ENCODE measurements at regions not wholly inside any gene's neighbourhood (a gene's known extent, or its start where the extent isn't known, plus 50 kb on each side); places are given as distances from the start of the nearest gene placed in this dataset.

DNA sequence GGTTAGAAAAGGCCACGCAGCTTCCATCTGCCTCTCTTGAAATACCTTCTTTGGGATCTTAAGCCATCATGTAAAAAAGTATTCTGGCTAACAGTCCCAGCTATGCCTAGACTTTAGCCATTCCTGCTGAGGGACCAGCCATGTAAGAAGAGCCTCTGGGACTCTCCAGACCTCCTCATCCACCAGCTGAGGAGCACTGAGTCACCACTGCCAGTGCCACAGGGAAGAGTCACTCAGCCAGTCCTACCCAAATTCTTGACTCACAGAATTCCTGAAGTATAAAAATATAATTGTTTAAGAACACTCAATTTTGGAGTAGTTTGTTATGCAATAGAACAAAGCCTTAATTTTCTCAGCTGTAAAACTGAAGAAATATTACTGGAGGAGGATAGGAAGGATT, 436.7 kb downstream of the ZEB2 start:
- no peak for DNase-seq (ENCODE audit: low read depth in 3 of 3)

DNA sequence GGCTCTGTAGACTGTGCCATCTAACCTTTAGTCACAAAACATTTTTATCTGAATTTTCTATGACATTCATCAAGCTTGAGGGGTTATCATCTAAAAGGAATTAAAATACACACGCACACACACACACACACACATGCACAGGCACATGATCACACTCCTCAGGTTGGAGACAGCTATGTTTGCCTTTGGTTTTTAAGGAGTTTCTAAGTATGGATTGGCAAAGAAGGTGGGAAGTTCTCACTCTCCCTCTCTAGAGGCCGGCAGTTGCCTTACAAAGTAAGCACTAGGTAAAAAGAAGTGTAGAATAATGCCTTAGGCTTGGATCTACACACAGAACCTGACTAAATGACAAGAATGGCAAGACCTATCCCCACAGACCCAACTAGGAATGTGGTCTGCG, 437.1 kb downstream of the ZEB2 start:
- no peak for DNase-seq (ENCODE audit: low read depth in 3 of 3)

DNA sequence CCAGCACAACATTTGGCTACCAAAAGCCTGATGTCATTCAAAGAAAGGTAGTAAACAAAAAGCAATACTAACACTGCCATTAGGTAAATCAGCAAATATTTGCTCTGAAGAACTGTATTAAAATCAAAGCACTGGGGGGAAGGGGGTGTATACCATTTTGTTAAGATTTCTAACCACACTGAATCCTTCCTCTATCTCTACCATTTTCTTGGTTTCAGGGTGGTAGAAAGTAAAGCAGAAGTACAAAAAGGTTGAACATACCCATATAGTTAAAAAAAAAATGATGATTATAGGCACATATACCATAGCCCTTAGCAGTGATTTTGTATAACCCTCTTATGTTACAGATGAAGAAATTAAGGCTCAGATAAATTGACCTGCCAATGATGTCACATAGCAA, 437.6 kb downstream of the ZEB2 start:
- DNase-seq (ENCODE audit: low read depth in 3 of 3) = no peak

DNA sequence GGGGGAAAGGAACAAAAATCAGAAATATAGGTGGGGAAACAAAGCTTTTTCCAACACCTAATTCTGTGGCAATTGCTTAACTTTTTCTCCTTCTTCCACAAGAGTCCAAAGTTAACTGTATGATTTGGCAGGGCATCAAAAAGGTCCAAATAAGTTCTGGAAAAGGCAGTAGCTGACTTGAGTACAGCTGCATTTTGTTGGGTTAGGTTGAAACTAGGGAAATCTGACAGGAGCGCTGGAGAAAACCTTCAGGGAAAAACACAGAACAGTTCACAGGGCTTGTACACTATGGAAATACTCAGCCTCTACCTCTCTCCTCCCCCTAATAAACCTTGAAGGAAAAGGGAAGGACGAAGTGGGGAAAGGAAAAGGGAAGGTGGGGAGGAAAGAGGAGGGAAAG, 438.6 kb downstream of the ZEB2 start:
- no peak for DNase-seq (ENCODE audit: low read depth in 3 of 3)

DNA sequence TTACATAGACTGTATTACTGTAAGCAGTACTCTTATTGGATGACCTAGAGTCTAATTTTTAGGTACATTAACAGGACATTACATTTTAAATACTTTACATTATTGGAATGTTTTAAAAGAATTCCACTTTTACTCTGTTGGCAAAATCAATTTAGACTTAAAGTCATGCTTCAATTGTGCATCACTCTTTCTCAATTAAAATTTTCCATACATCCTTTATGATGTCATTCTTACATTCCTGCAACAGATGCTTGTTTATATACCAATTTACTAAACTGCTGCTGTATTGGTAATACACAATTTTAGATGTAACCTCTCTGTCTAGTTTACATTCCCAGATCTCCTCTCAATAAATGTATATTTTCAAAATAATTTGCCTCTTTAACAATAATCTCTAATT, 440.1 kb downstream of the ZEB2 start:
- no peak for DNase-seq (ENCODE audit: low read depth in 3 of 3)

DNA sequence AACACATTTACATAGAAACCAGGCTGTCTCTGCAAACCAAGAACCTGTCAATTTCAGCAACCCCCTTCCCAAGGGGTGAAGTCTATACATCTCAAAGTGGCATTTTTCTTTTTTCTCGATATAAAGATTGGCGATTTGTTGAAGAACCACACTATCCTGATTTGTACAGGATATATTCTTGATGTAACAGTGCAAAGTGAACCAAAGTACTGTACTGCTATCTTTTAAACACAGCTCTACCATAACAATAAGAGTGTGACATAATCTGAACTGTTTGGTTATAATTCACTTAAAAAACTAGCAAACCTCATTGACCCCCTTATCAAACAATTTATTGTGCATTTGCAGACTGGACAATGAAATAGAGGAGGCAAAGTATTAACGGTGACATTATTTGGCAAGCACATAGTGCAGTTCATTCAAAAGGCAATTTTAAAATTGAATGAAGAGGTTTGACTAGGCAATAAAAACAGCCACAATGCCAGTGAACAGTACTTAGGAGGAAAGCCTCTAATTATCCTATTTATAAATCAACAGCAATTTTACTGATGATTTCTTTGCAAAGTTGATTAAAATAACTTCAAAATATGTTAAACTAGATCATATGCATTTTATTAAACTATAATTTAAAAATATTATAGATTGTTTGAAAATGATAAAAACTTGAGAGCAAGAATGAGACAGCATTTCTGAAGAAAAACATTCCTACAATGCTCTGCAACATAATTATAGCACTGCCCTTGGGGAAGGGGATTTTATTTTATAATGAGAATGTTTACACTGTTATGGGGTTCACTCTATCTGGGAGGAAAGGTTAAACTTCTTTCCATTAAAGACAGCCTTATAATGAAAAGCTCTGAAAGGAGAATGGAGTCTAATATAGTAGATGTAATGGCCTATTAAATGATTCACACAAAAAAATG, 440.9 kb downstream of the ZEB2 start:
- no peak for DNase-seq (ENCODE audit: low read depth in 3 of 3)

DNA sequence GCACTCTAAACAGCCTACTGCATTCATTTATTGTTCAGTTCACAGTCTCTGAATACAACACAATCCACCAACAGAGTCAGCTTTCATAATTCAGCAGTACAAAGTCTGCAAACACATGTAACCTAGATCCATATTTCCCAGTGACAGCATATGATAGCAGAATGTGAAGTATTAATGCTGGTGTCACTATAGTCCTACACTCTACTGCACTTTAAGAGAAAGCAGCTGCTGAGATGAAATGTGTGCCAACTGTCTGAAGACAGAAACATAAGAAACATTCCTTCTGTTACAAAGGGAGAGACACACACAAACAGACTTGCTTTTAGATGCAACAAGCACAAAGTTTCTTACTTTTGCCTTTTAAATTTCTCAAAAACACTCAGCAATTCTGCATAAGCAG, 441.8 kb downstream of the ZEB2 start:
- DNase-seq (ENCODE audit: low read depth in 3 of 3) = no peak

DNA sequence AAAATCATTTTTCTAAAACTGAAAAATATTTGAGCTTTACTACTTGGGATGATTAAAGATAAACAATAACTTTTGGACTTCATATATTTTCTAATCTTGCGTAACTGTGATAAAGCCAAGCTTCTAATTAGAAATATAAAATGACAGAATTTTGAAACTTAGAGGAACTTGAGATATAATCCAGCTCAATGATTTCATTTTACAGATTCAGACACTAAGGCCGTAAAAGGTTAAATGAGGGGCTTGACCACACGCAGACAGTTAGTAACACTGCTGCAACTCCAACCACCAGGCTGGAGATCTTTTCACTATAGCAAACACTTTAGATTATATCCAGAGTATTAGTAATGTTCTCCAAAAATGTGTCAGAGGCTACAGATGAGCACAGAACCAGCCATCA, 445.5 kb downstream of the ZEB2 start:
- DNase-seq (ENCODE audit: low read depth in 3 of 3) = no peak

DNA sequence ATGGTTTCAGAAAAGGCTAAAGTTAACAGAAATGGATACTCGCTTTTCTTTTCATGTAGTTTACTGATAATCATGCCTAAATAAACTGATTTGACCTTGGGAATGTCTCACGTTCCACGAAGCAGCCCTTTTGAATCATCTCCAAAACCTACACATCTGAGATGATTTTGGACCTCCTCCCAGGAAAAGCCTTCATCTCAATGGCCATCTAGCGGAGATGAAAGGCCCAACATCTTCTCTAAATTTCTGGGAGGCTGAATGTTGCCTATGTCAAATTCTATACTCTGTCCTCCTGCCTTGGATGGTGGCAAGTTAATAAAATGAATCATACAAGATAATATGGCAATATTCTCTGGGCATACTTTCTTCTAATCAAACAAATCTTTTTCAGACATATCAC, 448.5 kb downstream of the ZEB2 start:
- no peak for DNase-seq (ENCODE audit: low read depth in 3 of 3)

DNA sequence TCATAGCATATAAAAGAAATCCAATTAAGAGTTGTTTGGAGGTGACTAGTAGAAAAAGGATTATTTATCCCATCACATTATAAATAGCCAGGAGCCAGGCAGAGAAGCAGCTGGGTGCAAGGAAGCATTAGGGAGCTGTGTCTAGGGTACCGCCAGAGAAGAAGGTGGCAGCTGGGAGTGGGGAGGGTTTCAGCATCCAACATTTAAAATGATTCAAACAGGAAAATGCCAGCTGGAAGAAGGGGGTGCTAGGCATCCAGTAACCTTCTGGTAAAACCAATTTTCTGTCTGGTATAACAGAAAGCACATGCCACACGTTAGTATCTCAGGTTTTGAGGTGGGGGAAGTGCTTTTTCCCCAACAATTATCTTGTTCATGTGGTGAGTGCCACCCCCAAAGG, 452.4 kb downstream of the ZEB2 start:
- no peak for DNase-seq (ENCODE audit: low read depth in 3 of 3)

DNA sequence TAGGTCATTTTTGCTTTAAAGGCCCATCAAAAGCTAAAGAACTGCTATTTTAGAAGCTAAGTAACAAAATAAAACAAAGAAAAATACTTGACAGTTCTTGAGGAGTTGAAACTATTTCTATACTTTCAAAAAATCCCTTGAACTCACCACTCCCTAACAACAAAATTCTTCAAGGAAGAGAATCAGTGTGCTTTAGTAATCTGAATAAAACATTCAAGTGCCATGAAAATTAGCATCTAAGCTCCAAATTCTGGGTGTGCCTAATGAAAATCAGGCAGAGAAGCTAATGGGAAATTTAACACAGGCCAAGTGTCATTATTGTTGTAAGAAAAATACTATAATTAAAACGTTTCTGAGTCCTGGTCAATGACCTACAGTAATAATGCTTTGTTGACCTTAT, 456.3 kb downstream of the ZEB2 start:
- no peak for DNase-seq (ENCODE audit: low read depth in 3 of 3)

DNA sequence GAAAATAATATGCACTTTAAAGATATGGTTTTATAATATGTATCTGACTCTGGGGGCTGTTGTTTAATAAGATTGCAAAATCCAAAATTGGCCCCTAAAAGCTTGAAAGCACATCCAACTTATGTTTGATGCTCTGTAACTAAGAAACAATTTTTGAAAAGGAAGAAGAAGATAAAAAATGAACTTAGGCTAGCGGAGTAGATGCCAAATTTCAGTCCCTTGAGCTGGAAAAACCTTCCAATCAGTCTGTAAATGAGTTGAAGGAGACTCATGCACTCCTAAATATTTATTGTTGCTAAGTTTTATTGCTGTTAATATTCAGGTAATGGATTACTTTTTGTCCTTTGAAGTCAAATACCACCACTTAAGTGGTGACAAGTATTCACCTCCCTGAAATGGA, 465.0 kb downstream of the ZEB2 start:
- DNase-seq (ENCODE audit: low read depth in 3 of 3) = no peak

DNA sequence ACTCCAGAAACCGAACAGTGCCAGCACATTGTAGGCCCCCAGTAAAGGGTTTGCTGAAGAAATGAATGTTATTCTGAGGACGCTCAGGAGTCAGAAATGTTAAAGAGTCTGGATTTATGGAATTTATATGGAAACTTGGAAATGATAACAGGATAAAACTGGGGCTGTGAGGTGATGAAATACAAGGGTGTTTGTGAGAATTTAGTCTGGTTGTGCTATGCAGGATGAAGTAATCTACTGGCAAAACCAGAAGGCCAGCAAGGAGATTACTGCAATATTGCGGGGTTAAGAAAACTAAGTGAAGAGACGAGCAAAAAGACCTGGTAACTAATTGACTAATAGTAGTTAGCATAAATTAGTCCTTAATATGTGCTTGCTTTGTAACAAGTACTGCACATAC, 467.8 kb downstream of the ZEB2 start:
- no peak for DNase-seq (ENCODE audit: low read depth in 3 of 3)

DNA sequence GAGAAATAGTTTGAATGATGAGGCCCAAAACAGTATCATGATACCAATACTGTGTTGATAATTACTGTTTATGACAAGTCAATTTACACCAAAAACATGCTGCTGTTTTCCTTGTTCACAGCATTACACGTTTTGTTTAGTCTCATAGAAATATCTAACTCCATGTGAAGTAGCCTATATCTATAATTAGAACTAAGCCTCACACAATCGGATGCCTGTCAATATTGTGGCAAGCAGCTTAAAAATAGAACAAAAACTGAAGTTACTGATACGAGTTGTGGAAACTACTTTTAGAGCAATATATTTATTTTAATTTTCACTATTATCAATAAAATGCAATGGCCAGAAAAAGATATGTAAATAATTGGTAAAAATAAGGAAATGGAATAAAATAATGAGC, 470.8 kb downstream of the ZEB2 start:
- DNase-seq (ENCODE audit: low read depth in 3 of 3) = no peak

DNA sequence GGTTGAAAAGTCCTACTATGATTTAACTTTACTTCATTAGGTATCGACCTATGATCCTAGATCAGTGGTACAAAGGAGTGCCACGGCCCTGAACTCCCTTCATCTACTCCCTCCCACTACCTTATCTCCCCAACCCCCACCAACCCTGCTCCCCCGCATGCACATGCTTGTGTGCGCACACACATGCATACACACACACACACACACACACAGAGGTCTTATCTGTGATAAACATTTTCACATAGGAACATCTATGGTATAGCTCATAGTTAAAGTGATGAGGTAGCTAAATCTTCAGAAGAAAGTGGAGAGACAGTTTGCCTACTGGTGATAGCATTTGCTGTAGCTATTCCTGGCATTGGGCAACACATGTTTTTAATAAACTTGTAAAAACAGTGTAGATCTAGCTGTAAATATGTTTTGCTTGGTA, 471.3 kb downstream of the ZEB2 start:
- DNase-seq (ENCODE audit: low read depth in 3 of 3) = no peak

DNA sequence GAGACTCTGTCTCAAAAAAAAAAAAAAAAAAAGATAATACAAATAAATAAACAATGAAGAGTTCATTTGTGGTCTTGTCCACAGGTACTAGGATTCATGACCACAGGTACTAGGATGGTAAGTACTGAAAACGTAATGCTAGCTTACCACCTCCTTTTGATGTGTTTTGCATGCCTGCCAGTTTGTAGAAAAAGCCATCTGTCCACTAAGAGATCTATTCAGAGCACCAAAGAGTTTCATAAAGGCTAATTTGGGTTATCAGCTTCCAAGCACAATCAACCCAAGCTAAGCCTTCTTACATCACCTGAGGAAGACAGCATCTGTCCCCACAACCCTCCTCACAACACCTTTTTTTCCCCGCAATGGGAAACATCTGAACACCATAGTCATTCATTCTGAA, 477.2 kb downstream of the ZEB2 start:
- no peak for DNase-seq (ENCODE audit: low read depth in 3 of 3)

DNA sequence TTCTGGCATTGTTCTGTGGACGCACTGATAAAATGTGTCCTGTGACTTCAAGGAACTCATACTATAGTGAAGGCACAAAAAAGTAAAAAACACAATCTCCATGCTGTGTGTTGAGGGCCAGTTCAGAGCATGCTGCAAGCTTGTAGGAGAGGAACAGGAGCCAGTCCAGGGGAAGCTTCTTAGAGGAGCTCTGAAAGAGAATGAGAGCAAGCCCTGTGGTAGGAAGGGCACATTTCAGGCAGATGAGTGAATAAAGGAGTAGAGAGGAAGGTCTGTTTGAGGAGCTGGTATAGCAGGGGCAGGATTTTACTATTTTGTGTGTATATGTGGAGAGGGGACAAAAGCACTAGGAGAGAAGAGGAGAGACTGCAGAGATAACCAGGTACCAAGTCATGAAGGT, 478.3 kb downstream of the ZEB2 start:
- no peak for DNase-seq (ENCODE audit: low read depth in 3 of 3)

DNA sequence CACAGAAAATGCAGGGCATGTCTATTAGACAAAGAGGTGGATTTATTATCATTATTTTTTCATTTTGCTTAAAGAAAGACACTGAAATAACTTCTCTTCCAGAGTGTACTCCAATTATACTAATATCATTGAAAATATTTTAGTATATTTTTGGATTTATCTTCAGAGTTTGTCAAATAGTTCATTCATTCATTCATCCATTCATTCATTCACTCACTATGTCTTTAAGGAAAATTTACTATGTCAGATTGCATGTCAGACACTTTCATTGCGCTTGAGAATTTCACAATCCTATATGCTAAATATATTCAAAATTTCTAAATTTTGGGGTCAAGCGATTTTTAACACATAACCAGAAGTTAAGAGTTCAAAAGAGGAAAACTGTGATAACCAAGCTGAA, 479.1 kb downstream of the ZEB2 start:
- no peak for DNase-seq (ENCODE audit: low read depth in 3 of 3)

DNA sequence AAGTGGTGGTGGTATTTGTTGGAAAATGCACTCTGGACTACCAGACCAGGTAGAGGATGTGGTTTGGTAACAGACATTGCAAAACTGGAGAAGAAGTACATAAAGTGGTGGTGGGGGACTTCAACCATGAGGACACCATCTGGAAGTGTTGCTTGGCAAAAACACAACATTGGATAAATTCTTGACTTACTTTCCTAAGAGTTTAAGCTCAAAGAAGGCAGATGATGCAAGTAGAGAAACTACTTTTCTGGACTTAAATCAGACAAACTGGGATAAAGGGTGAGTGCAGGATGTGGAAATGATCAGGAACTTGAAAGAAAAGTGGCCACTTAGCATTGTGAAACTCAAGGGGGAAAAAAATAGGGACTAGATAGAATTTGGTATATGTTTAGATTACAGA, 487.4 kb downstream of the ZEB2 start:
- DNase-seq (ENCODE audit: low read depth in 3 of 3) = no peak

DNA sequence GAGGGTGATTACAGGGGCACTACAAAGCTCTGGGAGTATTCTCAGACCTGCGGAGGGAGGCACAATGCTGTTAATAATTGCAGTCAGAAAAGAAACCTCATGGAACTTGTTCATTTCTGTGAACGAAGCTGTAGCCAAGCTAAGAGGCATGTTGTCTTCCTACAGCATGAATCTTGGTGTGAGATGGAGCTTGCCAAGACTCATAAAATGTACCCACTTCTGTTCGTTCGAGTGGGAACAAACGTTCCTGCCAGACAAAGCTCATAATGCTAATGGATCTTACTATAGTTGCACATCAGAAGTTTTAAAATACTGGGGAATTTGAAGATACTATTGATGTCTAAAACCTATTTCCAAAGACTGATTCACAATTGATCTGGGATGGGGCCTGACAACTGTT, 489.1 kb downstream of the ZEB2 start:
- no peak for DNase-seq (ENCODE audit: low read depth in 3 of 3)

DNA sequence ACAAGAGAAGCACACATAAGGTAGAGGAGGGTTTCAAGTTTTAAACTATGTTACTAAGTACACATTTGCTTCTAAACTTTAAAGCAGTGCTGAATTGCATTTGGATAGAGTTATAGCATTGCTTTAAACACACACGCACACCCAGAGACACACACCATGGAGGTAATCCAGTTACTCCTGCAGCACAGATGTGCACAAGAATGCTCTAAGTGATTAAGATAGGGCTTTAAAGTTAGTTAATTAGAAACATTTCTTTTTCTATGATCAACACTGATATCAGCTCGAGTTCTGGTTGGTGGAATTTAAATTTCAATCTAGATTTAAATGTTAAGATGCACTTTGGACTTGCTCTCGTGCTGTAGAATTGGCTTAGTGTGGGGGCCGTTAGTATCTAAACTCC, 492.3 kb downstream of the ZEB2 start:
- no peak for DNase-seq (ENCODE audit: low read depth in 3 of 3)

DNA sequence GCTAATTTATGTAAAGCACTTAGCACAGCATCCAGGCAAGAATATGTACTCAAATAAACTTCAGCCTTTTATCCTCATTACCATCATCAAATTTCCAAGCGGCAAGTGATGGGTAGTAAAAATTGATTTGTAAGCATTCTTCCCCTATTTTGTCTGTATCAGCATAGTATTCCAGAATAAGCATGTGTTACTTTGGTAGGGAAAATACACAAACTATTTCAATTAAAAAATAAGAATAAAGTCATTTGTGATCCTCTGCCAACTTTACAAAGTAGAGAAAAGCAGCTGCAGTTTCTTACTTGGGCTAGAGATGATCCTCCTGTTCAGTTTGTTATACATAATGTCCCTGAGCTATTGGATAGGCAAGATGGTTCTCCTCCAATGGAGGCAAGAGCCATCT, 493.2 kb downstream of the ZEB2 start:
- DNase-seq (ENCODE audit: low read depth in 3 of 3) = no peak

DNA sequence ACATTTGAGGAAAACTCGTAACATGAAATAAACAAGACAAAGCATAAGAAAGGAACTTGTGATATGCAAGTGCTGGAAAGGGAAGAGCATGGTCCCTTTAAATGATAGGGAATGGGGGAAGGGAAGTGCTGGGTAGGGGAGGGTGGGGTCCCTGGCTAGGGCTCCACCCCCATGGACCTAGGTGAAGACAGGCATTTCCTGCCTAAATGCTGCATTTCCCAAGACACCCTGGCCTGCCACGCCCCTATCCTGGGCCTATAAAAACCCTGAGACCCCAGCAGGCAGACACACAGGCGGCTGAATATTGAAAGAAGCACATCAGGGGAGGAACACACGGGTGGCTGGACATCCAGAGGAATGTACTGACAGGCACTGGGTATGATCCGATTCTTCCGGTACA, 499.9 kb downstream of the ZEB2 start:
- no peak for DNase-seq (ENCODE audit: low read depth in 3 of 3)

DNA sequence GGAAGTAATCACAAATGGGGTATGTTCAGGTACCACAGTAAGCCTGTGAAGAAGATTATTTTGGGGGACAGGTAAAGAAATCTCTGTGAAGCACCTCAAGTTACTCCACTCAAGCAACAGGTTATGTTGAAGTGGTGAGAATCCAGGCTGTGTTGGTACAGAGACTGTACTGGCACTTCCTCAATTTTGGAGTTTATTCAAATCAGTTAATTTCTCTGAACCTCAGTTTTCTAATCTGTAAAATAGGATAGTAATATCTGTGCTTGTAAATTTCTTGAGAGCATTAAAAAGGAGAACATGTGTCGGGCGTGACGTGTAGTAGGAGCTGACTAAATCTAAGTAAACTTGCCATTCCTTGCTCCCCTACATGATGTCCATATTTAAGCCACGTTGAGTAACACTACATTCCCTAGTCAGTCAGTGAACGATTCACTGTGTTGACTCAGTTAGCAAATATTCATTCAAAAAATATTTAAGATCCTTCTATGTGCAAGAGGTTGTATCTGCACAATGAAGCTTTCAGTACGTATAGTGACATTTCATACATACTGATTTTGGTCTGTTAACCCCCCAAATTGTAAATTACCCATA, 504.2 kb downstream of the ZEB2 start:
- DNase-seq (ENCODE audit: low read depth in 3 of 3) = no peak
